GM21737 (cell line): ENCODE measurements at regions not wholly inside any gene's neighbourhood (a gene's known extent, or its start where the extent isn't known, plus 50 kb on each side); places are given as distances from the start of the nearest gene placed in this dataset.

Source experiments
- ATAC-seq: cut with Tn5 transposase; IDR thresholded peaks from one replicate; pipeline ENCODE4 v1.9.1; 2021; ENCODE audit warnings: mild to moderate bottlenecking, moderate library complexity; ENCODE audit not compliant: unreplicated experiment

DNA sequence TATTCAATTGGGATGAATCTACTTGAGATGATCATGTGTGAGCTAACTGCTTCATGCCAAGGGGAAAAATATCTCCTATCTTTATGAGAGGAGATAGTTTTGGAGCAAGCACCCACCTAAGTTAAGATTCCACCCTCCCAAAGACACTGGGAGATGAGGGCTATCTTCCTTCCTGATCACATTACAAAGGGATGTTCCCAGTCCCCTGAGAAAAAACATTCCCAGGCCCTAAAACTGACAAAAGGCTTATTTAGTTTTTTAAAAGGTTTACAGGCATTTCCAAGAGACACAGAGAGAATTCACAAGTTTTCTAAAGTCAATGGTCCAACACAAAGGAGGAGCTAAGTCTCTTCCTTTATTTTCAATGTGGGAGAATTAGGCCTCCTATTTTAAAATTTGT is 401.5 kb downstream of the FBXO15 start:
- no peak for ATAC-seq

DNA sequence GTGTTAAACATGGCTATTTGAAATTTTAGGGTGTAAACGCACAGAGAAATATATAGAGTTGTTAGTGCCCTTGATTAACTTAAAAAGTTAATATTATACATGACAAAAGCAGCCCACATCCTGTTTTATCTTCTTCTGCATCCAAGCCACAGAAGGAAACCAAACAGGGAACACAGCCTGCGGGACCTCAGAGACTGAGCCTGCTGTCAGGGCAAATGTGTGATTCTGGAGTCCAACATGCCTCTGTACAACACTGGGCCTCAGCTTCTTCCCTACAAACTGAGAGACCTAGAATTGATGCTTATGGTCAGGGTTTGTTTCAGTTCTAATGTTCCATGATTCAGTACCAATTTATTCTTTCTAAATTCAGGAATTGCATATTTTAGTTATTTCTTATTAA is 404.7 kb downstream of the FBXO15 start:
- ATAC-seq: no peak

DNA sequence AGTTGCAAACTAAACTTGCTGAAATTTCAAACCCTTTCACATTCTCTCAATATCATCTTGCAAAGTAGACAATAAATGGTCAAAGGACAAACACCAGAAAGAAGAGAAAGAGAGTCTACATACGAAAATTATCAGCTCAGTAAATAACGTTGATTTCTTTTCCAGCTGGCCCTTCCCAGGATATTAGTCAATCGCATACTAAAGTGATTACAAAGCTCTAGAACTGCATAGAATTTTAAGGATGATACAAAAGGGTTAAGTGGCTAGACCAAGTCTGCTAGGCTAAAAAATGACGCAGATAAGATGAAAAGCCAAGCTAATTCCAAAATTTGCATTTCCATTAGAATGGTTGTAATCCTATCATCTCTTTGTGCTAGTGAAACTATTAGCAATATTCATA is 405.7 kb downstream of the FBXO15 start:
- no peak for ATAC-seq

DNA sequence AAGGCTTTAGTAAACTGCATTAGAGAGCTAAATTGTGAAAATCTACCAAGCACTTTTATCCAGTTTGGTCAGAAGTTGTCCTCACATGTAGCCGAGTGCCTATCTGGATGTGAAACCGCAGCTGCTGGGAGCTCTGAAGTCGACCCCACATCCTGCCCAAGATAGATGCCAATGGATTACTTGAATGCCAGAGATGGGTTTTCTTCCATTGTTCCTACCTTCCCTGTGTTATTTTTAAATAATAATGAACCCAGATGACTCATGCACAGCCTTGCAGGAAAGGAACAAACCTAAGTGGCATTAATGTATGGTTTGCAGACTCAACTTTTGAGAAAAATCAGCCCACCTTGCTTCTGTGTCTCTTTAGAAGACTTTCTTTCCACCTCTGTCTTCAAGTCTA is 408.5 kb downstream of the FBXO15 start:
- no peak for ATAC-seq

DNA sequence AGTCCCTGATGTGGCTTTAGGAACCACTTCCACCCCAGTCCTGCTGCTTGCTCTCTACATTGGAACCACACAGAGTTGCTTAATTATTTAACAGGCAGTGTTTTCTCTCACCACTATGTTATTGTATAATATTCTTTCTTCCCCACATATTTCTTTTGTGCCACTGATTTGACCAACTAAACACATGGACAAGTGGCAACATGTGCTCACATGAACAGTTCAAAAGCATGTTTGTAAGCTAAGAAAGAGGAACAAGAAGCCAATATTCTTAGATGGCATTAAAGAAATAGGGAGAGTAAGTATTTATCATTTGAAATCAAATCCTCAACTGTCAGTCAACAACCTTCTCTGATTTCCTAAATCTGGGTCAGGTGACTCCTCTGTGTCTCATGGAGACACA is 409.6 kb downstream of the FBXO15 start:
- no peak for ATAC-seq

DNA sequence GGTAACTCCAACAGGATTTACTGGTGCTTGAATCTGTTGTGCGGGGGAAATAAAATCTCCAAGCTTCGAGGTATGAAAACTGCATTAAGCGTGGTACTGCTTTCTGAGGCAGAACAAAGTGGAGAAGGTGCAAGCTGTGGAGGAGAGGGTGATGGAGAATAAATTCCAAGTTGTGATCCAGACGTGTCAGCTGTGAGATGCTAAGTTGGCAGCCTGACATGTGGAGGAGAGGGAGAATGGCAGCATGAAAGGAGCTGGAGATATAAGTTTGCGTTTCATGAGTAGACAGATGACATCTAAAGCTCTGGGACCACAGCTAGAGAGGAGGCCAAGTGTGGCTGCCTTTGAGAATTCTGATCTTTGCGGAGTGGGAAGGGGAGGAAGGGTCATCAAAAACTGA is 411.8 kb downstream of the FBXO15 start:
- ATAC-seq: no peak

DNA sequence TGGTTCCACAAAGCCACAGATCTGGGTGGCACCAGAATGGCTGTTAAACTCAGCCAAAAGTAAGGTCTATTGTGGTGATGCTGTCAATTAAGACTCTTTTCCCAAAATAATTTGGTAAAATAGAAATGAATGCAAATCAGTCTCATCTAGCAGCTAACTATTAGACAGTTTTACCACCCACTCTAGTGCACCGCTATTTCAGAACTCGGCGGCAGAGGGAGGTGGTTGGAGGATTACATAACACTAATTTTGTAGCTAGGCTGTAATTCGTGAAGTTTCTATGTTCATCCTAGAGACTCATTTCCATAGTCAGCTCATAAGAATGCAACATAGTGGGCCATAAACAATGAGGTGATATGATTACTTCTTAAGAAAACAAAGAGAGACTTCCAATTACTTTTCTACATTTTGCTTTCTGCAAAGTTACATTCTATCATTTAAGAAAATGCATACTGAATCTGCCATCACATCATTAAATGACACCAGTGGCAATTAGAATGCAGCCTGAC is 413.8 kb downstream of the FBXO15 start:
- ATAC-seq: no peak

DNA sequence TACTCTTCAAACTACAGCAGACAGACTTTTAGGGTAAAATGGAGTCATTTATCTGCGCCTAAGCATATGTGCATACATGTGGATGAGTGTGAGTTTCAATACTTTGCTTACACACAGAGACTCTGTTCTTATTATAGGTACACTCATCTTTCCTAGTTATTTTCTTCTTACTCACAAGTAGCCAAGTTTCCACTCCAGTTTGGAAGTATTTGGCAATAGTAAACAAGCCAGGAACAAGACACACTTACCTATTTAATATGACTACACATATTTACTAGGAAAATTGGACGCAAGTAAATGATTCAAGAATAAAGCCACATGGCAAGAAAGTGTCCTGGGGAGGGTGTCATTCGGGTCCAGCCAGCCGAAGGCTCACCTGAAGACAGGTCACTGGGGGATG is 414.3 kb downstream of the FBXO15 start:
- no peak for ATAC-seq

DNA sequence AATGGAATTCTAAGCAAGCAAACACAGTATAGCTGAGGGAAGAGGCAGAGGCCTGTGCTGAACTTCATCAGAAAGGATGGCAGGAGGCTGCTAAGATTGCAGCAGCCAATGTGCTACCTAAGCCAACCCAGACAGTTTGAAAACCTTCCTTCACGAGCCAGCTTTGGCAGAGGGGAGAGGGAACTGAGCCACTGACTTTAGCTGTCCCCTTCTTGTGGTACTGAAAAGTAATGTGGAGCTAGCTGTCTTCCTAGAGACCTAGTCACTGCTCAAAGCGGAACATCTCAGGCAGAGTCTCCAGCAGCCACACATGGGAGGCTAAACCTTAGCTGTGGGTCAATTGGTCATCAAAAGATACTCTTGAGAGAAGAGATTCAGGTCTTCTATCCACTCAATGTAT is 419.0 kb downstream of the FBXO15 start:
- ATAC-seq: no peak

DNA sequence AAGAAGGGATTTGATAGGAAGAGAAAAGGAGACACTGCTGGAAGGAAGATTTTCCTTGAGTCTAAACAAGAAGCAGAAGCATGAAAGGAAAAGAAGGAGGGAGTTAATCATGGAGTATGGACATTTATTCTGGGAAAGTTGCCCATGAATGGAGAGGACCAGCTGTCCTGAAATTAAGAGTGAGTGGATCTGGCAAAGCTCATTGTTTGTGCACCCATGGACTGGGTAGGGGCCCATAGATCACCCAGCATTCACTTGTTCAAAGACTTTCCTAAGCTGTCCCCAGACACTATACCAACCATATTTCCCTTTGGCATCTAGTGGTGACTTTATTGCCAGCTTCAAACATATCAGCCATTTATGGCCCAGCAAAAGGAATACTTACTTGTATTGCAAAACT is 422.7 kb downstream of the FBXO15 start:
- no peak for ATAC-seq

DNA sequence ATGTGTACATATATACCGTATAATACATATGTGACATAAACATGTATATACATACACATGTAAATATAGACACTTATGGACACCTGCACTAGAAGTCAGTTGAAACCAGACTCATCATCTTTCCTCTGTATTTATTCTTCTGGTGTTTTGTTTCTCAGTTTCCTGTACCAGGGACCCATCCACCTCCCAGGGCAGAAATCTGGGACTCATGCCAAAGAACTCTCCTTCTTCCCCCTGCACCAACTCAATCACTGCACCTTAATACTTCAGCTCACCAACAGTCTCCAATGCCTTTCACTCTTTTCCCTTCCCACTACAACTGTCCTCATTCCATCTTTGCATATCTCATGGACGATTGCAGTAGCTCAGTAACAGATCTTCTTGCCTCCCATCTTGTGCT is 428.0 kb downstream of the FBXO15 start:
- ATAC-seq: no peak

DNA sequence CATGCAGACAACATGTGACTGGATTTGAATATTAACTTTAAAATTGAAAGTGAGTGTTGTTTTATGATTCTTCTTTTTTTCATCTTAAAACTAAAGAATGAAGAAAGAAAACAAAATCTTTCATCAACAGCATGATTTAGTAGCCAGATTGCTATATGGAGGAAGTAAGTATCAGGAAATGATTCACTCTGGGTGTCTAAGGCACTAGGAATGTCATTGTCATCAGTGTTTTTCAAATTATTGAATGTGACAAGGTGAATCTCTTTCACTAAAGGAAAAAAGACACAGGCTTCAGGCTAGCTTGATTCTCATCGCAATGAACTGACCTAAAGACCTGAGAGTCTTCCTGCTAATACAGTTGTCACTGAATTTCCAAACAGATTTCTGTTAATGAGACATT is 430.1 kb downstream of the FBXO15 start:
- no peak for ATAC-seq

DNA sequence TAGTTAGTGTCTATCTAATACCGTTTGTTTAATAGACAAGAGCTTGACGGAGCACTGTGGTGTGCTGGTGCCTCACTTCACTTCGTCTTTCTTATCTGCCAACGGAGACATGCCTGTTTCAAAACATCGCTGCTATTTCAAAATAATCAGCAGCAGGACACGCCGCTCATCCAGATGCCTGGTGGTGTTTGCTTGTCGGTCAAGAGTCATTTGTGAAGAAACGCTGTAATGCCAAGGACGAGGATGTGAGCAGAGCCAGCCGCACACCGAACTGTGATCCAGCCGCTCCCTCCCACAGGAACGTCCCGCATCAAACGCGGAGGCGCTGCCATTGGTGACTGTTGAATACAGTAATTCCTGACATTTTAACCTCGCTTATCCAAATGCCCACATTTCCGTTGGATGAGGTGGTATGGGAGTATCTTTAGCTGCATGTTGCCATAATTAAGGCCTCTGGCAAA is 432.4 kb downstream of the FBXO15 start:
- no peak for ATAC-seq

DNA sequence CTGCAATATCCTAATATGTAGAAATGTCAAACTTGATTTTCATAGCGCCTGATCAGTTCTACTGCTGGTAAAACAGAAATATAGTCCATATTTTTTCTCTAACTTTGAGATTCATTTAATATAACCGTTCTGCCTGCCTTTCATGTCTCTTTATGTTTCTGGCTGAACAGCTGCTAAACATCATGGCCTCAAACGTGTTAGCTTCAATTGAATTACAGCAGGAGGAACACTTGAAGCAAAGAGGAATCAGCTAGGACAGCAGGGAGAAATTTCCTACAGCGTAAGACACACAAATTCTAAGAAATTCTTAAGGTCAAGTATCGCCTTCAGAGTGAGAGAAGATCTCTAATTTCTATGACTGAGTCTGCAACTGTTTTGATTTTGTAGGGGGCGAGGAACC is 433.2 kb downstream of the FBXO15 start:
- ATAC-seq: no peak

DNA sequence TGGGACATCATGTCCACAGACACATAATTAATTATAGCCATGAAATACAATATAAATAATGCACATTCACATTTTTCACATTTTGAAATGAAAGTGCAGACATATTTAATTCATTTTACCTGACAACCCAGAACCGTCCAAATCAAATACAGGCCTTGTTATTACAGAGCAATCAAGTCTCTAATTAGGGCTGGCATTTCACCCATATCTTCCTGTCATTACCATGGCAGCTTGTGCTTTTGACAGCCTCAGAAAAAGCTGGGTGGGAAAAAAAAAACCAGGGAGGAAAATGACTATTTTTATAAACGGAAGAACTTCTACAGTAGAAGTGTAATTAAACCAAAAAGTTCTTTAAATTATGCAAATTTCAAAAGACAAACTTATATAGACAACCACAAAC is 436.4 kb downstream of the FBXO15 start:
- no peak for ATAC-seq

DNA sequence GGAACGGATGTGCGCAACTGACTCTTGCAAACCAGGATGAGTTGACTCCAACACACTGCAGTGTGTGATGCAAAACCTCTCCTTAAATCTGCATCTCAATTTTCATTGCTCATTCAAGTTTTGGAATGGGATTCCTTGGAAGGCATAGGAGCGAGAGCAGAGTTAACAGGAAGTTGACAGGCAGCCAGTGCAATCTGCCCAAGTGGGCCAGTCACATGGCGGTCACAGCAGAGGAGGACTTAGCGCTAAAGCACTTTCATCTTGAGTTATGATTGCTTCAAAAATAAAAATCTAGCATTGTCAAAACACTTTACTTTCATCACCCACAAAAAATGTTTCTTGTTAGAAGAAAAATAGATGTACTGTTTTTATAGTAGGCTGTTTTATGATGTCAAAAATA is 439.0 kb downstream of the FBXO15 start:
- ATAC-seq: no peak

DNA sequence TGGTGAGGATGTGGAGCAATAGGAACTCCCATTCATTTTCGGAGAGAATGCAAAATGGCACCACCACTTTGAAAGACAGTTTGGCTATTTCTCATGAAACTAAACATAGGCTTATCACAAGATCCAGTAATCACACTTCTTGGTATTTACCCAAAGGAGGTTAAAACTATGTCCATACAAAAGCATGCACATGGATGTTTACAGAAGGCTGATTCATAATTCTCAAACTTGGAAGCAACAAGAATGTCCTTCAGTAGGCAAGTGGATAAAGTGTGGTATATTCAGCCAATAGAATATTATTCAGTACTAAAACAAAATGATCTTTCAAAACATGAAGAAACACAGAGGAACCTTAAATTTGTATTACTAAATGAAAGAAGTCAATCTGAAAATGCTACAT is 440.6 kb downstream of the FBXO15 start:
- ATAC-seq: no peak

DNA sequence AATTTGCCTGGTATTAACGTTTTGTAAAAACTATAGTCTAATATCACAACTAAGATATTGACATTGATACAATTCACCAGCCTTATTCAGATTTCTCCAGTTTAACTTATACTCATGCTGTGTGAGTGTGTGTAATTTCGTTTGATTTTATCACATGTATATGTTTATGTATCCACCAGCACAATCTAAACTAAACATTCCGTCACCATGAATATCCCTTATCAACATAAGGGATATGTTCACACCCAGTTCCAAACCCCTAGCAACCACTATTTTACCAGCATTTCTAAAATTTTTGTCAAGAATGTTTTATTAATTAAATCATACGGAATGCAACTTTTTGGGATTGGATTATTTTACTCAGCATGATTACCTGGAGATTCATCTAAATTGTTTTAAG is 450.3 kb downstream of the FBXO15 start:
- ATAC-seq: no peak

DNA sequence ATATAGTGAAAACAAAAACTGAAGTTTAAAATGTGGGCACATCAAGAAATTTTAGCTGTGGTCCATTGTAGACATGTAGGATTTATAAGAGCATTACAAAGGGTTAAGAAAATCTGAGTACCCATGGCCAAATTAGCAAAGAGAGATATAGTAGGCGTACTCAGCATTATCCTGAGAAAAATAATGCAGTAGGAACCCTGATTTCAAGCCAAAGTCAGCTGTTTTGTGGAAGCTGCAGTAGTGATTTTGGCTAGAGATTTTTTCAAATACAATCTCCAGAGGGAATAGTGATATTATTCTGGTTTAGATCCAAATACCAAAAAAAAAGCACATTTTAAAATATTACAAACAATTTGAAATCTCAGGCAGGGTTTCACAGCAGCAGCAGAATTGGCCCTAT is 450.9 kb downstream of the FBXO15 start:
- ATAC-seq: no peak

DNA sequence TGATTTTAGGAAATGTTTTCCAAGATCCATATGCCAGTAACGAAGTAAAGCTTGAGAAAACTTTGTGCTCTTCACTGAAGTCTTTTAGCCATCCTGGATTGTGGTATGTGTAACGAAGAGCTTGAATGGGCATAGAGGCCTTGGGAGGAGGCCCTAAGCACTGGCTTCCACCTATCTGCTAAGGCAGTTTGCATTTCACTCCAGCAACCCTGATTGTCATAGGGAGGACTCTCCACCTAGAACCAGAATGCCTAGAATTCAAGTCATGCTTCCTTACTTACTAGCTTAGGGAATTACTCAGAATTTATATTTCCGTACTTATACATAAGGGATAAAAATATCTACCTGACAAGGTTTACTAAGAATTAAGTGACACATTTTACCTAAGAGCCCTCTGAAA is 451.5 kb downstream of the FBXO15 start:
- no peak for ATAC-seq

DNA sequence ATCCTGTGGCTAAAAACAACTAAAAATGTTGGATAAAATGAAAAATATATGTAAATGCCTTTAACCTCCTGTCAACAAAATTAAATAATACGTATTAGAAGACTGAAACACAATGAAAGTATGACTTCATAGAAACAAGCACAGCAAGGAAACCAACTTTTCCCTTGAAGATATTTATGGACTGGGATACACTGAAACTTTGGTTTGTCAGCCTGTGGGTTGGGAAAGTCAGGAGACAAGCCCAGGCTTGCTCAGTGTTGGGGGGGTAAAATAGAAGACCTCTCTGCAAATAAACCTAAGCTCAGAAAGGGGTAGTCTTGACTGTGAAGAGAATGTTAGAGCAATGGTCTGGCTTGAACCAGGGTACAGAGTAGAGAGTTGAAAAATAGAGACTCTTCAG is 454.5 kb downstream of the FBXO15 start:
- no peak for ATAC-seq

DNA sequence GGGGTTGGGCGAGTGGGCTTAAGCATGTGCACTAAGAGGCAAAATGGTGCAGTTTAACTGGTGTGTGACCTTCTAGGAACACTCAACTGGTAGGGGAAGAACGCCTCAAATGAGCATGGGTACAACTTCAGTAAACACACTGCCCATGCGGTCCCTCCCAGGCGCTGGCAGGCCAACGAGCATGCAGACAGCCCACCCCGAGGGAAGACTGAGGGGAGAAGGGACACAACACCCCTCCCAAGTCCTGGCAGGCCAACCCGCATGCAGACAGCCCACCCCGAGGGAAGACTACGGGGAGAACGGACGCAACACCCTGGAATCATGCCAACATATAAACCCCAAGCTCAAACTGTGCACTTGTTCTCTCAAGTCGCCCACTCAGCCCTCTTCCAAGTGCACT is 456.0 kb downstream of the FBXO15 start:
- ATAC-seq: no peak

DNA sequence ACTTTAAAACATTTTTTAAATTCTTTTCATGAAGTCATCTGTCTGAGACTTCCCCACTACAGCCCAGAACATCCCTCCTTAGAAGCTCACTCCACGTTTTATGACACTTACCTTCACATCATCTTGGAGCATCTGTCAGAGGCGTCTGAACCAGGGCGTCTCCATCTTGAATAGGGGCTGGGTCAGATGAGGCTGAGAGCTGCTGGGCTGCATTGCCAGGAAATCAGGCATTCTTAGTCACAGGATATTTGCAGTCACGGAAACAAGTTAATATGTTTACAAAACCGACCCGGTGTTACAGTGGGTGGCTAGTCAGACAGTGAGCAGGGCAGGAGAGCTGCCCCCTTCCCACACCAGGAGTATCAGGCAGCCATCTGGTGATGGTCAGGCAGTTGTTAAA is 456.5 kb downstream of the FBXO15 start:
- ATAC-seq: no peak

DNA sequence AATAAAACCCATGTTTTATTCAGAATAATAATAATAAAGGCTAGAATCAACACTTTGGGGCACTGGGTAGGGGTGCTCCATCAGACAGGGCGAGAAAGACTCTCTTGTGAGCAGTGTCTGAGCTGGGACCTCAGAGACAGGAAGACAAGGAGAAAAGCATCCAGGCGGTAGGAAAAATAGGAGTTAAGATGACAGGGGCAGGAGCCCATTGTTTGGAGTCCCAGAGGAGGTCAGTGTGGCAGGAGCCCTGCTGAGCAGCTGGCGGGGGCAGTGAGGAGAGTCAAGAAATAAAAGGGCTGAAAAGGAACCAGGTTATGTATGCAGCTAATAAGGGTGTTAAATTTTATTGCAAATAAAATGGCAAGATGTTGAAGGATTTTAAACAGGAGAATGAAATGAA is 457.4 kb downstream of the FBXO15 start:
- no peak for ATAC-seq
